ENCODE measurements at regions not wholly inside any gene's neighbourhood (a gene's known extent, or its start where the extent isn't known, plus 50 kb on each side); places are given as distances from the start of the nearest gene placed in this dataset.

- Histone ChIP-seq H3K4me1 (ENCODE audit: insufficient read depth) (no peaks in the 10 kb centered on the region), H3K27ac (ENCODE audit: low read depth) (no peak overlapping the region), H3K79me2 (replicated peaks; ENCODE audit: insufficient read depth) (no peaks in the 10 kb centered on the region), H3K9me2 (ENCODE audit: insufficient read depth) (no peaks in the 10 kb centered on the region), H3F3A (replicated peaks; ENCODE audit: low read depth) (no peaks in the 10 kb centered on the region), H3K27me3 (ENCODE audit: insufficient read depth) (no peaks in the 10 kb centered on the region), H3K4me2 (no peak overlapping the region), H3K36me3 (ENCODE audit: insufficient read depth) (no peaks in the 10 kb centered on the region), H2AFZ (no peak overlapping the region), H3K4me3 (no peak overlapping the region), H4K20me1 (replicated peaks; ENCODE audit: insufficient read depth) (no peaks in the 10 kb centered on the region)
- DNase-seq (ENCODE audit: low spot score): no peak
- Mint-ChIP-seq H3K4me3 (no peak overlapping the region), H3K9me3 (peaks cover 12% of the 10 kb centered on the region), H3K36me3 (ENCODE audit: low read depth) (no peaks in the 10 kb centered on the region), H3K27me3 (ENCODE audit: insufficient read depth, low read depth, poor library complexity) (no peaks in the 10 kb centered on the region), H3K27ac (no peak overlapping the region), H3K4me1 (no peaks in the 10 kb centered on the region; the same call in 2 of the 3 replicates)
- no peak for ATAC-seq
- TF ChIP-seq CREB1 (CRISPR knock-in tag; IDR thresholded peaks at IDR 0.05; ENCODE audit: low read depth) (no peak), ZNF331 (CRISPR knock-in tag; IDR thresholded peaks at IDR 0.05; ENCODE audit: low read depth) (no peak), ZNF462 (CRISPR knock-in tag; IDR thresholded peaks at IDR 0.05) (no peak), ETS1 (IDR thresholded peaks at IDR 0.05) (no peak), POLR2AphosphoS5 (IDR thresholded peaks at IDR 0.05; ENCODE audit: low read depth) (no peak), EZH2 (IDR thresholded peaks at IDR 0.05; ENCODE audit: low read depth, unreplicated experiment) (no peak), CTCF (conservative IDR thresholded peaks at IDR 0.05; ENCODE audit: low read depth in 2 of 2) (no peak), ZNF114 (CRISPR knock-in tag; IDR thresholded peaks at IDR 0.05) (no peak), EZH2phosphoT487 (IDR thresholded peaks at IDR 0.05; ENCODE audit: unreplicated experiment) (no peak), STAT1 (IDR thresholded peaks at IDR 0.05; ENCODE audit: unreplicated experiment) (no peak)
- TF ChIP-seq, protein P1, sequence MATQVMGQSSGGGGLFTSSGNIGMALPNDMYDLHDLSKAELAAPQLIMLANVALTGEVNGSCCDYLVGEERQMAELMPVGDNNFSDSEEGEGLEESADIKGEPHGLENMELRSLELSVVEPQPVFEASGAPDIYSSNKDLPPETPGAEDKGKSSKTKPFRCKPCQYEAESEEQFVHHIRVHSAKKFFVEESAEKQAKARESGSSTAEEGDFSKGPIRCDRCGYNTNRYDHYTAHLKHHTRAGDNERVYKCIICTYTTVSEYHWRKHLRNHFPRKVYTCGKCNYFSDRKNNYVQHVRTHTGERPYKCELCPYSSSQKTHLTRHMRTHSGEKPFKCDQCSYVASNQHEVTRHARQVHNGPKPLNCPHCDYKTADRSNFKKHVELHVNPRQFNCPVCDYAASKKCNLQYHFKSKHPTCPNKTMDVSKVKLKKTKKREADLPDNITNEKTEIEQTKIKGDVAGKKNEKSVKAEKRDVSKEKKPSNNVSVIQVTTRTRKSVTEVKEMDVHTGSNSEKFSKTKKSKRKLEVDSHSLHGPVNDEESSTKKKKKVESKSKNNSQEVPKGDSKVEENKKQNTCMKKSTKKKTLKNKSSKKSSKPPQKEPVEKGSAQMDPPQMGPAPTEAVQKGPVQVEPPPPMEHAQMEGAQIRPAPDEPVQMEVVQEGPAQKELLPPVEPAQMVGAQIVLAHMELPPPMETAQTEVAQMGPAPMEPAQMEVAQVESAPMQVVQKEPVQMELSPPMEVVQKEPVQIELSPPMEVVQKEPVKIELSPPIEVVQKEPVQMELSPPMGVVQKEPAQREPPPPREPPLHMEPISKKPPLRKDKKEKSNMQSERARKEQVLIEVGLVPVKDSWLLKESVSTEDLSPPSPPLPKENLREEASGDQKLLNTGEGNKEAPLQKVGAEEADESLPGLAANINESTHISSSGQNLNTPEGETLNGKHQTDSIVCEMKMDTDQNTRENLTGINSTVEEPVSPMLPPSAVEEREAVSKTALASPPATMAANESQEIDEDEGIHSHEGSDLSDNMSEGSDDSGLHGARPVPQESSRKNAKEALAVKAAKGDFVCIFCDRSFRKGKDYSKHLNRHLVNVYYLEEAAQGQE (IDR thresholded peaks at IDR 0.05; ENCODE audit: unreplicated experiment): no peak
These were observed 209.1 kb upstream of the VWC2 start for GRCh38 chr7:49564379-49564714.

All from GM23338 (cell line).